GM19035 (cell line): ENCODE measurements at regions not wholly inside any gene's neighbourhood (a gene's known extent, or its start where the extent isn't known, plus 50 kb on each side); places are given as distances from the start of the nearest gene placed in this dataset.

Experiments
- ATAC-seq: cut with Tn5 transposase; IDR thresholded peaks from one replicate; pipeline ENCODE4 v1.9.1; 2021; ENCODE audit not compliant: unreplicated experiment

DNA sequence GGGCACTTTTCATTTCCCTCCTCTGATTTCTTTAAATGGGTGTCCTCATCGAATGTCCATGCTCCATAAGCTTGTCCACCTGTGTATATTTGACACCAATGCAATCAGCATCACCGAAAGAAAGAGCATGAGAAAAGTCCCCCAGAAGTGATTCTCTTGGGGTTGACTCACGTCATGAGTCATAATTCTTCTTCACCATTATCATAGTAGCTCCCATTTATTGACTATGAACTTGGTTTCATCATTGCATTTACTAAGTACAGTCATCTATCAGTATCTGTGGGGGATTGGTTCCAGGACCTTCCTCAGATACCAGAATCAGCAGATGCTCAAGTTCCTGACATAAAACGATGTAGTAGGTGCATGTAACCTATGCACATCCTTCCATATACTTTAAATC is 372.5 kb upstream of the CFAP20DC start:
- ATAC-seq: no peak

DNA sequence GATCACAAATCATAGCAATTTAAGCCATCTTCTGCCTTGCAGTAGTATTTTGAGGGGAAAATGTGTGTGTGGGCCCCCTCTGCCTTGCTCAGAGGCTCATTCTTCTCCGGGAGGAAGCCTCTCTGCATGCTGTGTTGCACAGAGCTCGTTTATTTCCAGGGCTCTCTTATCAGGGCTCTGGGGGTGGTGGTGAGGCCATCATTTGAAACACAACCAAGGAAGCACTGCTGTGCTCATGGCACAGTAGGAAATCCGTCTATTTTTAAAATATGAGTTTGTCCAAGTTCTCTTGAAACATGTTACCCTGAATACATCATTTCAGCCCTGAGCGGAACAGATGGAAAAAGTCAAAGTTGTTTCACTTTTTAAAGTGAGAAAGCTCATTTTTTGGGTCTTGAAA is 369.0 kb upstream of the CFAP20DC start:
- no peak for ATAC-seq

DNA sequence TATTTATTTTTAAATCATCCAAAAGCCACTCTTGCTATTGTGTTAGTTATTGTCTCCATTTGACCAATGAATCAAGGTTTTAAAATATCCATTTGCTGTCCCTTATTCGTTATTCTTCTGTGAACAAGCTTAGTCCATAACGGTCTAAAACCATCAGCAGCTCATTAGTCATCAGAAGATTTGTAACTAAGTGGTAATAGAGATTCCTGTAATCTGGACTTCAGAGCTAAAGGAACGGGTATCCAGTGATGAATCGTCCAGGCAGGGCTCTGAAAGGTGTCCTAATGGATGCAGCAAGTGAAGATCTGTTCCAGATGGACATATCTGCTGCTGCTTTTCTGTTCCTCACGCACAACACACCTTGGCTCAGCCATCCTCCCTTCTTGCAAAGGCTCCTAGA is 362.7 kb upstream of the CFAP20DC start:
- ATAC-seq: no peak

DNA sequence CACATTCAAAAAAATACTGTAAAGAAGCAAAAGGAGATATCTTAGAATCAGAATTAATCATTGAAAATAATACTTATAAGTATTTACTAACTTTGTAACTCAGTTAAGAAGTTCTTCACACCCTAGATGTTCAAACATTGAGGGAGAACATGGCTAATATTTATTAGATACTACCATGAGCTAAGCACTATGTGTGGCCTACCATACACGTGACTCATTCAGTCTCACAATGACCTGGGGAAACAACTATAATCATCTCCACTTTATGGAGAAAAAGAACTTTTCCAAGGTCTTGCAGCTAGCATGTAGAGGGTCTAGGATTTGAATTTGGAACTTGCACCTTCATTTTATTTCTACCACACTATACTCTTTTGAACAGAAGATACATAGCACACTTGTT is 361.9 kb upstream of the CFAP20DC start:
- ATAC-seq: no peak

DNA sequence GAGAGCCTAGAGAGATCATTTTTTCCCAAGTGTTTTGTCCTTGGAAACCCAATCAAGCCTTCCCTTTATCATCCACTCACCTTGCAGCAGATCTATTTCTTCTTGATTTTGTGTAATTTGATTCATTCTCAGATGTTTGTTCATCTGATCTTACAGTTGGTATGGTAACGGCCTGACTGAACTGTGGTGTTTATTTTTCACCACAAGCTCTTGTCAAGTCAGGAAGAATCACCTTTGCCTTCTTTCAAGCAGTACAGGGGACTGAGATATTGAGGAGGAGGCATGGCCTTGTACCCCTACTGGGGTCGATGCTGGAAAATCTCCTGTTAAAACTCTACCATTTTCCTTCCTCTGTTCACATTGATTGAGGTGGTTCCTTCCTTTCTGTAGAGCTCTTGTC is 361.4 kb upstream of the CFAP20DC start:
- ATAC-seq: no peak

DNA sequence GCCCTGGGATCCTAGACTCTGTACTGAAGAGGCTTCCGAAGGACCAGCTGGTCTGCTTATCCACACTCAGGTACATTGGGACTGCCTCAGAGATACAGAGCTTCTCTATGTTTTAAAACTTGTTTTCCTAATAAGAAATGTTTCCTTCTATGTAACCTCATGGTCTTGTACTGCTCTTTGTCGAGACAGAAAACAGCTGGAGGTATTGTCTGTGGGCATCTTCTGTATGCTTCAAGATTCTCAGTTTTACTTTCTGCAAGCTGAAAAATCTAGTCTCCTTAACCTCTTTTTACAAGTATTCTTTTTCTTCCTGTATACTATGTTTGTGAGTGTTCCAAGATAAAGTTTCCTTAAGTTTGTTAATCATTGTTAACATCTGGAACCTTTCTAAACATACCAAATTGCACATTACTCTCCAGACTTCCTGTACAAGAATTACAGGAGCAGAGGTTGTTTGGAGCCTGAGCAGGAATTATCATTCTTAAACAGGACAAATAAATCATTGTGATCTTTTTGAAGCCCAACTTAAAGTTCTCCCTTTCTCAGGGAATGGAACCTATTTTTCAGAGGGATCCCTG is 358.3 kb upstream of the CFAP20DC start:
- peak; percentile 71 for ATAC-seq

DNA sequence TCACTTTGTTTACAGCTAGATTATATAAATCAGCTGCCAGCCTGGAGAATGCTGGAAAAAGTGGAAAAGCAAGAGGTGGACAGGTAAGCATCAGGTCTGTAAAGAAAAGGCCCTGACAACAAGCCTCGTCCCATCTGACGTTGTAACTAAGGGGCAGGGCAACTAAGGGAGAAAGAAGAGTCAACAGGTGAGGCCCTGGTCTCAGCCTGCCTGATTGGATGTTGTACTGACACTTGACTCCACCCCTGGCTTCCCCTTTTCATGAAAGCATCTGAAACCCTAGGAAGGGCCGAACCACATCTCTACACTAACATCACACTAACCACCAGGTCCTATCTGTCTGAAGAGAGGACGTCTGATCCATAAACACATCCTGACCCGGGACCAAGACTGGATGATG is 357.6 kb upstream of the CFAP20DC start:
- peak; percentile 6 for ATAC-seq

DNA sequence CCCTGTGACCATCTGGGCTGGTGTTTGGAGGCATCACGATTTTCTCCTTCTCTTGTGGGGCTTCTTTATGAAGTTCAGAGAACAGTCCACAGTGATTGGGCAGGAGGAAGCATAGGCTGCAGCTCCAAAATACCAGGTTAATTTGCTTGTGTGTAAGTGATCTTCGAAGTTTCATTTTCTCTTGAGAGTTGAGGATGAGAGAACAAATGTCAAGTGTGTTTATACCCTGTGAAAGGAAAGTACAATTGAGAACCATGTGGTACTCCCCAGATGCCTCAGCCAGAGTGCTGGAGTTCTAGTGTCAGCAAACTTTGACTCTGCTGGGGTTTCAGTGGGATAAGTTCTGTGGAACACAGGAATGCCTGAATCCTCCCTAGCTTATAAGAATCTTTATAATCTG is 357.1 kb upstream of the CFAP20DC start:
- peak; percentile 89 for ATAC-seq

DNA sequence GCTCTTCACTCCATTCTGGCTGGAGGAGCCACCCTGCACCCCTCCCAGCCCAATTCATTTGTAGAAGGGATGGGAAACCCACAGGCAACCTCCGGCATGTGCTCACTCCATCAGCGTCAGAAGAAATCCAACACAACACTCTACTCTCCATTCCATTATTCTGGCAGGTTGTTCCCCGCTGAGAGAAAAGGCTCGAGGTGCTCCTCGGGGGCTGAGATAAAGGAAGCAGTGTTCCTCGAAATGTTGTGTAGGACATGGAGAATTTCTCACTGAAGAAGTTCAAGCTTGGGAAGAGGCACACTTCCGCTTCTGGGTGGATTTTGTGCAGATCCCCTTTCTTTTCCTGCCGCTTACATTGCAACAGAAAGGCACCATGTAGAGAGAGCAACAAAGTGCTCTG is 355.0 kb upstream of the CFAP20DC start:
- ATAC-seq: no peak

DNA sequence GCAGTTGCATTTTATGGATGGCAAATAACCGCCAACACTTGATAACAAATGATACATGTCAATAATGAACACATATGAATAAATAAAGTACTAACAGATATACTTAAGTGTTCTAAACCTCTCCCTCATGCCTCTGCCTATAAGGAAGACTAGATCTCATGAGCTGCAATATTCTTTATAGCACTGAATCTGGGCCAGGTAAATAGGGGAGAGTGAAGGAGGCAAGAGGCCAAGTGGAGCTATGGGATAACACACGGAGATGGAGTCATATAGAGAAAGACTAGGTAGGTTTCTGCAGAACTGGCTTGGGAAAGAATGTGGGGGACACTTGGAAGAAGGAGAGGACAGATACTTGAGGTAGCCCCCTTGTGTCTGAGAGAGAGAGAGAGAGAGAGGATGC is 354.2 kb upstream of the CFAP20DC start:
- no peak for ATAC-seq

DNA sequence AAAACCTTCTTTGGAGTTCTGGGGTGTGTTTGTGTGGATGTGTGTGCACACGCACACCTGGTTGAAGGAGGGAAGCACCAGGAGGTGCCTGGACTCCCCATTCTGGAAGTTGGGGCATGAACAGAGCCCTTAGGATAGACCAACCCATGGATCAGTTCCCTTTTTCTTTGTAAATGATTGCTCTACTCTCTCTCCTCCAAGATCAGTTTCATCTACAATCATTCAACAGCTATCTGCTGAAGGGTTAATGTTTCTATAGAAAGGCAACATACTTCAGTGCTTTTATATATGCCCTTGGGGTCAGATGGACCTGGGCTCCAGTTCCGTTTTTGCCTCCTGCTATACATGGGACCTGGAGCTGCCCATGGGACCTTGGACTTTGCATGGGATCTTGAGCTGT is 352.1 kb upstream of the CFAP20DC start:
- ATAC-seq: no peak

DNA sequence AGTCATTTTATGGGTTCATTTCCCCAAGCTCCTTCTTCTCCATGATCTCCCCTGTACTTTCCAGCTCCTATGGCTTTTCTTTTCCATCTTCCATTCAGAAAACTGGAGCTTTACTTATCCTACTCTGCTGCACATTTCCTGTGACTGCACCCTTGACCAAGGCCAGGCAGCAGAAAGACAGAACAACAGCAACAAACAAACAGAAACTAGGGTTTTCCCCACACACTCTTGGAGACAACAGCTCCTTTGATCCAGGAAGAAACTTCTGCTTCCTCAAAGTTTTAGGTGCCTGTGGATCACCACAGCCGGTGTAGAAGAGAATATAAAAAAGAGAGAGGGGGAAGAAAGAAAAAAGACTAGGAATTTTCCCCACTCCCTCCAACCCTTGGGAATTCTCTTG is 342.3 kb upstream of the CFAP20DC start:
- no peak for ATAC-seq

DNA sequence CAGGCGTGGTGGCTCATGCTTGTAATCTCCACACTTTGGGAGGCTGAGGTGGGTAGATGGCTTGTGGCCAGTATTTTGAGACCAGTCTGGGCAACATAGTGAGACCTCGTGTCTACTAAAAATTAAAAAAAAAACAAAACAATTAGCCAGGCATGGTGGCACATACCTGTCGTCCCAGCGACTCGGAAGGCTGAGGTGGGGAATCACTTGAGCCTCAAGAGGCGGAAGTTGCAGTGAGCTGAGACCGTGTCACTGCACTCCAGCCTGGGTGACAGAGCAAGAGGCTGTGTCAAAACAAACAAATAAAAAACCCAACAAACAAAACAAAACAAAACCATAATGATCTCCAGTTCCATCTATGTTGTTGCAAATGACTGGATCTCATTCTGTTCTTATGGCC is 341.3 kb upstream of the CFAP20DC start:
- ATAC-seq: no peak

DNA sequence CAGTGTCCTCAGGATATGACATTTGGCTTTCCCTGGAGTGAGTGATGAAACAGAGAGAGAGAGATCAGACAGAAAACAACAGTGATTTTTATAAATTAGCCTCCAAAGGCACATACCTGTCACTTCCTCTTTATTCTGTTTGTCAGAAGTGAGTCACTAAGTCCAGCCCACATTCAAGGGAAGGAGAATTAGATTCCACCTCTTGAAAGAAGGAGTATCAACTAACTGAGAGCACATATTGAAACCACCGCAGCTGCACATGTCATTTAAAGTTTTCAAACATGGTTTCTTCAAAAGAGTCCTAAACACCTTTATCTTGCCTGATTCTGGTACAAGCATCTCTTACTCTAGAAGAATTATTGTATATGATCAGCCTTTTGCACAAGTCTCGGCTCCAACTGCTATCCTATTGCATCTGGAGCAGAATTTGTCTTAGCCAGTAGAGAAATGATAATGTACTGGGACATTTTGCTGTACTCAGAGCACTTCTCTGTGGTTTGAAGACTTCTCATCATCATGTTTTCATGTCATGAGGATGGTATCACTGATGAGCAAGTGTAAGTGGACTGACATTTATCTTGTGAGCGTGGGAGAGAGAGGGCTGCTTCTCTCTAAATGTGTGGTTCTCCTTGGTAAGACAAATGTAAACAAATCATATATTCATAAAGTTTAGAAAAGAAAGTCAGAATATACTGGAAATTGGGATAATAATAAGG is 338.9 kb upstream of the CFAP20DC start:
- peak; percentile 48 for ATAC-seq

DNA sequence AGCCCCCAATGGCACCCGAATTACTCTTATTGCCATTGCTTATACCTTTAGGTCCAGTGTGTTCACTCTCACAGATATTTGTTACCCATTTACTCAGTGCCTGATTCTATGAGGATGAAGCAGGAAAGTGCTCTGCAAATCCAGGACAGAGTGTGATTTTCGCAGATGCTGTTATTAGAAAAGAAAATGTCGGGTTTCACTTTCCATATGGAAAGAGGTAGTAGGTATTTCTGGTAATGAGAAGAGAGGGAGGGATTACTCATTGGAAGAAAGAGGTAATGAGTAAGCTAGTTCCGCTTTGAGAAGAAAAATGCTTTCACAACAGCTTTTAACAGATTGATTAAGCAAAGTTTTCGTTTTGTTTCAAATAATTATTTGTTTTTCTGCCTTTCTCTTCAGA is 336.3 kb upstream of the CFAP20DC start:
- ATAC-seq: peak; percentile 76

DNA sequence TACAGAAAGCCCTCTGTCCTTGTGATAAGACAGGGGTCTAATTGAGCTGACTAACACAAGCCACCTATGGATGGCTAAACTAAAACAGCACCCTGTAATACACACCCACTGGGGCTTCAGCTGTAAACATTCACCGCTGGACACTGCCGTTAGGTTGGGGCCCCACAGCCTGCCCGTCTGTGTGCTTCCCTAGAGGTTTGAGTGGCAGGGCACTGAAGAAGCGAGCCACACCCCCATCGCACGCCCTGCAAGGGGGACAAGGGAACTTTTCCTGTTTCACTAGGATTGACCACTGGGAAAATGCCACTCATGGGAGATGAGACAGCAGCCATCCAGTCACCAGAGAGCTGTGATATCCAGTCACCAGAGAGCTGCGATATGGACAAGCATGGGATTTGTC is 335.7 kb upstream of the CFAP20DC start:
- ATAC-seq: no peak

DNA sequence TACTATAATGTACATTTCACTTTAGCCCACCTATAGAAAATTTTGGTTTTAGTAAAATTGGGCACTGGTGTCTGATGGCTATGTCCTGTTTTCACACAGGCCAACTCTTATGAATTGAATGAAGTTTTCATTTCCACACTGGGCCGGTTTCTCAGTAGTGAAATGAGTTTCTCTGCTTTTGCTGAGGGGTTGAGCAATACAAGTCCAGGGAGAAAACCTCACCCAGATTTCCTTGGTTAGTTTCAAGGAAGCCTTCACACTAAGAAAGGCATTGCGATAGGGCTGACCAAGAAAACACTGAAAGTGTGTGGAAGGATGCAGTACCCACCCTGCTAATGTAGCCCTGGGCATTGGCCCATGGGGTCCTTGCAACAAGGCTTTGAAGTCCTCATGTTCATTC is 331.5 kb upstream of the CFAP20DC start:
- ATAC-seq: peak; percentile 79

DNA sequence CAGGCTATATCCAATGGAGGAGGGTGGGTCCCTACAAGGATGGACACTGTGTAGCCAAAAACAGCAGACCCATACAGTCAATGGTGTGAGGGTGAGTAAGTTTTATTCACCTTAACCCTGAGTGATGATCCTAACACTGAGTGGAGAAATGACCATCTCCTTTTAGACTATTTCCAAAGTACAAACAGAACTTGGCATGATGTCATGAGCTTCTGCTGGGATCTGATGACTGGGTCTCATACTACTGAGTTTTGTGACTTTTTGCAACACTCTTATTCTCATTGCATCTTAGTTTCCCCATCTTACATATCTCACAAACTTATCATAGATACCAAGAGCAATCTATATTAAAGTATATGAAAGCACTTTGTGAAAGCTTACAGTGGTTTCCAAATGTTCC is 330.3 kb upstream of the CFAP20DC start:
- ATAC-seq: no peak

DNA sequence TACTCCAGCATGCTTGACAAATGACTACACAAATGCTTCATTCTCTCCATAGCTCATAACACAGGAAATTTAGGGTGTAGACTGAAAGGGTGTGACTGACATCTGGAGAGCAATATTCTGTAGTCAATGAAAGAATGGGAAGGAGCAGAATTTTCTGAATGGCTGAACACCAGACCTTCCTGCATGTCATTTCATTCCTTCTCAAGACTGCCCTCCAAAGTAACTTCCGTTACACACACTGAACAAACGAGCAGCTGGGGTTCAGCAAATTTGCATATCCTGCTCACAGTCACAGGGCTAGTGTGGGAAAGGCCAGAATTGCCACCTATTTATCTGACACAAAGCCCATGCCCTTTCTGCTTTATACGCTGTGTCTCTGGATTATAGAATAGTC is 325.0 kb upstream of the CFAP20DC start:
- ATAC-seq: peak; percentile 100

DNA sequence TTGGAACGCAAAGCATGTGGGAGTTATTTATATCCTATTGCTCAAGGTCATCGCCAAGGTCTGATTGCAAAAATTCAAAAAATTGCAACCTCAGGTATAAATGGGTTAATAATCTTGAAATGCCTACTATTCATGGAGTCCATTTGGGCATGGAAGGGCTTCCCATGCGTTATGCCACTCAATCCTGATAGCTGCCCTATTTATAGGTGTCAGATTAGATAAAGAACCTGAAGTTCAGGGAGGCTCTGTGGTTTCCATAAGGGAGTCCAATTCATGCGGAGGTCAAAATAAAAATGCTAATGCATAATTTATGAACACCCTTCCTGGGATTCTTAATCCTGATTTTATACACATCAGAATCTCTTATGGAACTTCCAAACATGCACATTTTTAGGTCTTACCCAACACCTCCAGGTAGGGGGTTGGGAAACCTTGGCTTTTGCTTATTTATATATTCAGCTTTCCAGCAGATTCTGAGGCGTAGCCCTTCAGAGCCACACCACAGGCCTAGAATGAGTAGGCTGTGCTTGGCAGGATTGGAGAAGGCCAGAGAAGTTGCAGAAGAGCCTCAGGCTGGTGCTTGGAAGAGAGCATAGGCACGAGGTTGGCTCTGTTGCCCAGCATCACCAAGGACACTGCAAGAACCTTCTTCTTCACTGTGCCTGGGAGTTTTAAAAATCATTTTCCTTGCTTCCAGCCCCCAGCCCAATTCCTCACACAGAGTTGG is 324.4 kb upstream of the CFAP20DC start:
- no peak for ATAC-seq

DNA sequence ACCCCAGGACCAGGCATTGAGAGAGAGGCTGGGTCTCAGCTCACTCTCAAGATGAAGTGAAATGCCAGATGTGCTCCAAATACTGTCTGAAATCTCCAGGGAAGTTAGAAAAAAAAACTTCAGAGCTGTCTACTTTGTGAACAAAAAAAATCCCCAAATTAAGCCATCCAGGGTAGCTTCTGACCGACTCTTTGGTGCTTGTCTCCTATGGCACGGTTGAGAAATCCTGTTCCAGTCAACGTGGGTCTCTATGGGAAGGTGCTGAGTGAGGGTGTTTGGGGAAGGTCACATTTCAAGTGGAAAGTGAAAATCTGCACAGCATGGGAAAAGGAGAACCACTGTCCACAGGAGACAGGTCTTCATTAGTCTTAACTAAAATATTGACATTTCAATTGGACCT is 322.5 kb upstream of the CFAP20DC start:
- no peak for ATAC-seq

DNA sequence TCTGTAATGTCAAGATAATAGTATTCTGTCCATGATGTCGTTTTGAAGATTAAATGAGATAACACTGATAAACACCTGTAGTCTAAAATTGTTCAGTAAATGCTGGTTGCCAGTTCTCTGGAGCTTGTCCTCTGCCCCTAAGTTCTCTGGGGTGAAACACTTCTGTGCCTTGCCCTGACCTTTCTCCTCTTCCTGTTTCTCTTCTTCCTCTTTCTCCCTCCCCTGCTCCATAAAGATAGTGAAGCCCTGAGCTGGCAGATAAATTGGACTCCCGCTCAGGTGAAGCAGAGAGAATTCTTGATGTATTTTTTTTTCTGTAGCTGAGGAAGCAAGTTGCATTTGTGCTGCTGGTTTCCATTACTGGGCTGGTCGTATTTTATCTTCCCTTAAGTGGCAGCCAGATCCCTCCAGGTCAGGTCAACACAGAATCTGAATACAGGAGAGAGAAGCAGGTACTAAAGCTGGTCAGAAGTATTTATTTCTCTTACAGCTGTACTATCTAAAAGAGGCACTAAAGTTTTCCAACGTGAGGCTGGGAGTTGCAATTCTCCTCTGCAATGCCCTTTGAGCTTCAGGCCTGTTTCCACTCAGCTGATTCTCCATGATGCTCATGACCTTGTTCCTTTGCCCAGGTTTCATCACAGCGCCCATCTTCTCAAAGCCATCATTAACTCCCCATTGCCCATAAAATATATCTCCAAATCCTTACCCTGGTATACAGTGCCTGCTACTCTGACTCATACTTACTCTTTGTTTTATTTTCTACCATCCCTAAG is 319.3 kb upstream of the CFAP20DC start:
- ATAC-seq: no peak
